OCI-LY7 (cell line): ENCODE measurements at regions not wholly inside any gene's neighbourhood (a gene's known extent, or its start where the extent isn't known, plus 50 kb on each side); places are given as distances from the start of the nearest gene placed in this dataset.

Experiments used
- BruUV-seq: library from RNA; stranded (reverse); fragments of 400-500 nt; replicated peaks from 2 replicates; lab custom pipeline; 2021; lab: Mats Ljungman, UMichigan
- CTCF ChIA-PET: fragments of 300-600 bp; sonication (Branson Sonifier 250); formaldehyde crosslinking; loops from one replicate; lab custom pipeline; 2022; ENCODE audit warnings: antibody characterized with exemption; ENCODE audit not compliant: unreplicated experiment; lab: Charles Lee
- POLR2A ChIA-PET: fragments of 300-600 bp; sonication (Branson Sonifier 250); formaldehyde crosslinking; loops from one replicate; lab custom pipeline; 2022; ENCODE audit warnings: antibody characterized with exemption; lab: Charles Lee
- DNase-seq: peaks from one replicate; pipeline ENCODE4 v3.0.0-alpha.2; 2015; ENCODE audit warnings: low spot score
- H2AFZ ChIP-seq: fragments of 200-600 bp; sonication (generic), shearing (Covaris generic); 2 replicates; pipeline ENCODE4 v1.6.1; 2014; ENCODE audit warnings: mild to moderate bottlenecking, antibody characterized with exemption, low read length, moderate library complexity
- H3K27ac ChIP-seq: fragments of 200-600 bp; sonication (generic); 2 replicates; pipeline ENCODE4 v1.5.1; 2014; ENCODE audit warnings: mixed run types, low read depth, mild to moderate bottlenecking, moderate library complexity, low read length, inconsistent platforms; ENCODE audit not compliant: poor library complexity, severe bottlenecking
- H3K36me3 ChIP-seq: fragments of 200-600 bp; sonication (generic); 2 replicates; pipeline ENCODE4 v1.6.1; 2014; ENCODE audit warnings: mild to moderate bottlenecking, antibody characterized with exemption, low read length, moderate library complexity, mixed read lengths; ENCODE audit not compliant: insufficient read depth
- H3K4me1 ChIP-seq: fragments of 200-600 bp; sonication (generic); 2 replicates; pipeline ENCODE4 v1.5.1; 2014; ENCODE audit warnings: mild to moderate bottlenecking, low read length; ENCODE audit not compliant: insufficient read depth, poor library complexity, severe bottlenecking
- H3K4me2 ChIP-seq: fragments of 200-600 bp; sonication (generic); 2 replicates; pipeline ENCODE4 v1.6.1; 2014; ENCODE audit warnings: mild to moderate bottlenecking, low read length
- H3K4me3 ChIP-seq: fragments of 200-600 bp; sonication (generic); 2 replicates; pipeline ENCODE4 v1.5.1; 2014; ENCODE audit warnings: mild to moderate bottlenecking, low read depth, low read length; ENCODE audit not compliant: poor library complexity, severe bottlenecking
- H3K79me2 ChIP-seq: fragments of 200-600 bp; sonication (generic); 2 replicates; pipeline ENCODE4 v1.6.1; 2016; ENCODE audit warnings: low read depth, mild to moderate bottlenecking, low read length, moderate library complexity, mixed read lengths; ENCODE audit not compliant: insufficient read depth
- H3K9me2 ChIP-seq: fragments of 200-600 bp; sonication (generic); 2 replicates; pipeline ENCODE4 v1.6.1; 2016; ENCODE audit warnings: mild to moderate bottlenecking, low read length, mixed read lengths; ENCODE audit not compliant: insufficient read depth
- H3K9me3 ChIP-seq: fragments of 200-600 bp; sonication (generic); 2 replicates; pipeline ENCODE4 v1.6.1; 2014; ENCODE audit warnings: mild to moderate bottlenecking, mixed run types, low read length, mixed read lengths
- H4K20me1 ChIP-seq: fragments of 200-600 bp; sonication (generic); 2 replicates; pipeline ENCODE4 v1.6.1; 2014; ENCODE audit warnings: mild to moderate bottlenecking, antibody characterized with exemption, low read length, moderate library complexity, mixed read lengths; ENCODE audit not compliant: insufficient read depth
- CTCF ChIP-seq: fragments of 200-600 bp; sonication (generic); conservative IDR thresholded peaks from 2 replicates; pipeline ENCODE4 v1.5.1; 2014; ENCODE audit warnings: mild to moderate bottlenecking, antibody characterized with exemption, low read length, moderate library complexity, mixed read lengths
- EZH2phosphoT487 ChIP-seq: fragments of 200-600 bp; sonication (generic); IDR thresholded peaks from 2 replicates; pipeline ENCODE4 v1.6.1; 2018; ENCODE audit warnings: low read depth, borderline replicate concordance, mild to moderate bottlenecking, mixed run types, antibody characterized with exemption, low read length, moderate library complexity, mixed read lengths
- intact Hi-C: fragments of 100-400 bp; cut with micrococcal nuclease; formaldehyde crosslinking; loops from one replicate; pipeline ENCODE4 v1.10.0; 2022; ENCODE audit not compliant: unreplicated experiment

DNA sequence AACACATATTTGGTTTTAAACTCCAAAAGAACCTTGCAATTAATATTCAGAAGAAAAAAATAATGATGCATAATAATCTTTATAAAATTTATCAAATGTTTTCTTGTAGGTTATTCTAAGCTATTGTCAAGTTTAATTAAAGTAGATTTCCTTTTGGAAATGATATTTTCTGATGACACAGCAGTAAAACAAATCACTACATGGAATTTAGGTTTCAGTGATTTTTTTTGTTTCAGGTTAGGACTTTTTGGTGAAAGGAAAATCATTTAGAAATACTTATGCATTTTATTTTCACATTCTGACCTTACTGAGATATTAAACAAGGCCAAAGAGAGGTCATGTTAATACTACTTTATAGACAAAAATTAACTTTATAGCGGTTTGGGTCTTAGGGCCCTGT lies 1067.2 kb downstream of the TMTC2 start:
- no peaks in the 10 kb centered on the region for H3K9me3 ChIP-seq
- no peaks in the 10 kb centered on the region for H3K4me1 ChIP-seq
- no peak overlapping the region for H3K4me3 ChIP-seq
- intact Hi-C loops: no loop called here
- no peaks in the 10 kb centered on the region for H4K20me1 ChIP-seq
- H3K27ac ChIP-seq: no peak overlapping the region
- TF ChIP-seq EZH2phosphoT487: no peak
- no peak for TF ChIP-seq CTCF
- no peak for DNase-seq
- no peaks in the 10 kb centered on the region for H3K36me3 ChIP-seq
- H3K9me2 ChIP-seq: no peaks in the 10 kb centered on the region
- H2AFZ ChIP-seq: no peak overlapping the region
- no peak overlapping the region for H3K4me2 ChIP-seq
- CTCF ChIA-PET: no interaction called here
- BruUV-seq: no TSS peak
- H3K79me2 ChIP-seq: no peaks in the 10 kb centered on the region
- POLR2A ChIA-PET: interaction anchor here (0.7 to 1.2 kb wide), 2 partner anchors 10 to 1320 kb away, joined by 4 read pairs; no protein-coding TSS in a partner anchor

GRCh38 chr12:83753205-83753604 lies 1066.5 kb downstream of the TMTC2 start:
- ChIA-PET CTCF (no interaction called here), POLR2A (interaction anchor here (0.7 to 1.2 kb wide), 2 partner anchors 9 to 1320 kb away, joined by 4 read pairs; no protein-coding TSS in a partner anchor)
- H2AFZ ChIP-seq: no peak overlapping the region
- no peaks in the 10 kb centered on the region for H3K9me2 ChIP-seq
- no peak overlapping the region for H3K4me2 ChIP-seq
- intact Hi-C loops: no loop called here
- H3K4me1 ChIP-seq: no peaks in the 10 kb centered on the region
- no peak overlapping the region for H3K4me3 ChIP-seq
- H3K27ac ChIP-seq: no peak overlapping the region
- H3K9me3 ChIP-seq: no peaks in the 10 kb centered on the region
- TF ChIP-seq CTCF (no peak), EZH2phosphoT487 (no peak)
- no TSS peak for BruUV-seq
- H4K20me1 ChIP-seq: no peaks in the 10 kb centered on the region
- H3K79me2 ChIP-seq: no peaks in the 10 kb centered on the region
- no peaks in the 10 kb centered on the region for H3K36me3 ChIP-seq
- DNase-seq: no peak

GRCh38 chr12:83739607-83740006 lies 1052.9 kb downstream of the TMTC2 start:
- TF ChIP-seq CTCF (no peak), EZH2phosphoT487 (no peak)
- no peaks in the 10 kb centered on the region for H3K79me2 ChIP-seq
- POLR2A ChIA-PET: no interaction called here
- no peak overlapping the region for H3K4me3 ChIP-seq
- no peaks in the 10 kb centered on the region for H4K20me1 ChIP-seq
- intact Hi-C loops: no loop called here
- DNase-seq: no peak
- no peaks in the 10 kb centered on the region for H3K9me2 ChIP-seq
- H2AFZ ChIP-seq: no peak overlapping the region
- H3K36me3 ChIP-seq: no peaks in the 10 kb centered on the region
- H3K4me1 ChIP-seq: no peaks in the 10 kb centered on the region
- no peak overlapping the region for H3K27ac ChIP-seq
- CTCF ChIA-PET: no interaction called here
- no peaks in the 10 kb centered on the region for H3K9me3 ChIP-seq
- H3K4me2 ChIP-seq: no peak overlapping the region
- no TSS peak for BruUV-seq
